Vagina (tissue), 2 donors: ENCODE measurements at regions not wholly inside any gene's neighbourhood (a gene's known extent, or its start where the extent isn't known, plus 50 kb on each side); places are given as distances from the start of the nearest gene placed in this dataset. TPM values are rescaled to one million over a fixed set of nuclear protein-coding genes. Genes with fewer than 3 reads are reported as not detected.

ENCODE experiments used
- DNase-seq, 2 donors: peaks; one replicate each; pipeline ENCODE4 v3.0.0-alpha.2; 2017; ENCODE audit errors: extremely low spot score in 2 of 2
- H3K27ac ChIP-seq: fragments of 200-600 bp; sonication (generic); one replicate; pipeline ENCODE4 v1.5.1; 2019
- H3K27me3 ChIP-seq: fragments of 200-600 bp; sonication (generic); one replicate; pipeline ENCODE4 v1.5.1; 2019
- H3K36me3 ChIP-seq, 2 donors: fragments of 200-600 bp; sonication (generic); one replicate each; pipeline ENCODE4 v1.5.1; 2017 to 2019
- H3K4me1 ChIP-seq: fragments of 200-600 bp; sonication (generic); one replicate; pipeline ENCODE4 v1.5.1; 2019
- H3K4me3 ChIP-seq, 2 donors: fragments of 200-600 bp; sonication (generic); 1 replicate in 1 of 2; 2 replicates in 1 of 2; pipeline ENCODE4 v1.5.1; 2016 to 2019
- H3K9me3 ChIP-seq: fragments of 200-600 bp; sonication (generic); one replicate; pipeline ENCODE4 v1.5.1; 2019
- POLR2A ChIP-seq, 2 donors: fragments of 450-650 bp; IDR thresholded peaks; one replicate each; pipeline ENCODE4 v1.6.1; 2017; ENCODE audit warnings: antibody characterized with exemption in 2 of 2, mild to moderate bottlenecking in 2 of 2, moderate library complexity in 2 of 2
- POLR2AphosphoS5 ChIP-seq, 2 donors: sonication (generic); formaldehyde crosslinking; IDR thresholded peaks; one replicate each; pipeline ENCODE4 v1.9.0; 2017; ENCODE audit warnings: antibody characterized with exemption in 2 of 2, mild to moderate bottlenecking in 2 of 2, low read depth in 1 of 2; ENCODE audit not compliant: insufficient read depth in 1 of 2
- intact Hi-C: fragments of 100-400 bp; cut with DNase I; formaldehyde crosslinking; loops from one replicate; pipeline ENCODE4 v1.15.1; 2023
- microRNA-seq: library from miRNA; unstranded; fragments of <30 nt; microRNA quantifications from one replicate; pipeline ENCODE4, GENCODE V29; 2017; ENCODE audit warnings: borderline number of aligned reads, borderline replicate concordance
- small RNA-seq: library from RNA; depleted of rRNA; stranded (forward); fragments of <200 nt; gene quantifications from one replicate; pipeline ENCODE3, GENCODE V24; 2016
- TF ChIP-seq, protein P1 (sequence below), 3 experiments: fragments of 450-650 bp in 2 of 3; fragments of 200-600 bp in 1 of 3; sonication (generic) in 1 of 3; IDR thresholded peaks; one replicate each; pipeline ENCODE4 v1.5.1; 2017 to 2019; ENCODE audit warnings: antibody characterized with exemption in 3 of 3, mild to moderate bottlenecking in 2 of 3, moderate library complexity in 2 of 3

DNA sequence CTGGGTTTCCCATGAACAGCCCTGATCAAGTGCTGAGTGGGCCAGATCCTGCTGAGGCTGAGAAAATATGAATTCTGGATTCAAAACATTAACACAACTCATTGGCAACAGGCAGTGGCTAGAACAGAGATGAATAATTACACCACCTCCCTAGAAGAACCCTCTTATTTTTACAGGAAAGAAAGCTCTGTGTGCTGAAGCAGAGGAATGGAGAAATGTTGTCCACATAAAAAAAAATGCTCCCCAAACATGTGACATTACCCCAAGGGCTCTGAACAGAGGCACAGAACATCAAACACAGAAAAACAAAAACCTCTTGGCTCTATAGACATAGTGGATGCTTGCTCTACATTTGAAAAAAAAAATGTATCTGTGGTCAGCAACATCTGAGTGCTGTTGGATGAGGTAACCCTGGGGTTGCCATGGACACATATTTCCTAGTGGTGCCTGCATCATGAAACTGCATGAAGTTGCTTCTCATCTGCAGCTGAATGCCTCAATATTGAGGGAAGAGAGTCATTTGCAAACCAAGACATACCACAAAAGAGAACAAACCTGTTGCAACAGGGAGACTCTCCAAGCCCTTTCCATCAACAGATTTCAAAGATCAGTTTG, 98.8 kb downstream of the SNX19 start:
- H3K27me3 ChIP-seq = no peaks in the 10 kb centered on the region
- TF ChIP-seq, protein P1, sequence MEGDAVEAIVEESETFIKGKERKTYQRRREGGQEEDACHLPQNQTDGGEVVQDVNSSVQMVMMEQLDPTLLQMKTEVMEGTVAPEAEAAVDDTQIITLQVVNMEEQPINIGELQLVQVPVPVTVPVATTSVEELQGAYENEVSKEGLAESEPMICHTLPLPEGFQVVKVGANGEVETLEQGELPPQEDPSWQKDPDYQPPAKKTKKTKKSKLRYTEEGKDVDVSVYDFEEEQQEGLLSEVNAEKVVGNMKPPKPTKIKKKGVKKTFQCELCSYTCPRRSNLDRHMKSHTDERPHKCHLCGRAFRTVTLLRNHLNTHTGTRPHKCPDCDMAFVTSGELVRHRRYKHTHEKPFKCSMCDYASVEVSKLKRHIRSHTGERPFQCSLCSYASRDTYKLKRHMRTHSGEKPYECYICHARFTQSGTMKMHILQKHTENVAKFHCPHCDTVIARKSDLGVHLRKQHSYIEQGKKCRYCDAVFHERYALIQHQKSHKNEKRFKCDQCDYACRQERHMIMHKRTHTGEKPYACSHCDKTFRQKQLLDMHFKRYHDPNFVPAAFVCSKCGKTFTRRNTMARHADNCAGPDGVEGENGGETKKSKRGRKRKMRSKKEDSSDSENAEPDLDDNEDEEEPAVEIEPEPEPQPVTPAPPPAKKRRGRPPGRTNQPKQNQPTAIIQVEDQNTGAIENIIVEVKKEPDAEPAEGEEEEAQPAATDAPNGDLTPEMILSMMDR (IDR thresholded peaks at IDR 0.05) = no peak
- no peak for TF ChIP-seq POLR2A (IDR thresholded peaks at IDR 0.05)
- TF ChIP-seq POLR2AphosphoS5 (IDR thresholded peaks at IDR 0.05; ENCODE audit: insufficient read depth in 1 of 2, low read depth in 1 of 2) = no peak
- no peak overlapping the region for H3K27ac ChIP-seq
- no peaks in the 10 kb centered on the region for H3K4me1 ChIP-seq
- H3K9me3 ChIP-seq = no peaks in the 10 kb centered on the region
- no peak for DNase-seq
- intact Hi-C loops = loop anchor here (2.0 kb wide), 1 partner anchor 31 kb away; no protein-coding TSS in a partner anchor
- no peak overlapping the region for H3K4me3 ChIP-seq
- H3K36me3 ChIP-seq = no peaks in the 10 kb centered on the region

DNA sequence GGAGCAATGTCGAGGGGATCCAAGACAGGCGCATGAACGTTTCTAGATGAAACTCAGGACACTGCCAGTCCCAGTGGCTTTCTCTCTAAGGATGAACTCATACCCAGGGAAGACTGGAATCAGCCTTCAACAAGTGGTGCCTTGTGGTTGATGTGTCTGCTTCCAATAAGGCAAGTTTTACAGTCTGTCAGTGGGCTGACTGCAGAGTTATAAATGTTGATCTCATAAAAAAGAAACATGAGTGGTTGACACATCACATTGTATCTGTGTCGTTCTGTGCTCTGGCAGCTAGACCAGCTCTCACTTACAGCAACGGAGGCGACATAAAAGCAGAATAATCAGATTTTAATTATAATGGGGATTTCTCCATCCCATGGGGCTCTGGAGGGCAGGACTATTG, 96.7 kb downstream of the SNX19 start:
- DNase-seq = no peak
- Histone ChIP-seq H3K4me1 (no peaks in the 10 kb centered on the region), H3K27me3 (no peaks in the 10 kb centered on the region), H3K36me3 (no peaks in the 10 kb centered on the region), H3K4me3 (no peak overlapping the region), H3K27ac (no peak overlapping the region), H3K9me3 (no peaks in the 10 kb centered on the region)
- no peak for TF ChIP-seq POLR2AphosphoS5 (IDR thresholded peaks at IDR 0.05; ENCODE audit: insufficient read depth in 1 of 2, low read depth in 1 of 2)
- TF ChIP-seq POLR2A (IDR thresholded peaks at IDR 0.05) = no peak
- TF ChIP-seq, protein P1 (IDR thresholded peaks at IDR 0.05) = no peak
- intact Hi-C loops = loop anchor here (10.0 kb wide), 1 partner anchor 145 kb away; no protein-coding TSS in a partner anchor

Small RNA genes in the stretch of these regions (microRNA-seq; reads per million reads assigned to microRNA genes)
- gene MIR8052 = not detected

Small RNA genes in the stretch of these regions (small RNA-seq; reads per million reads assigned to genes)
- not detected for gene AP004371.1
- not detected for gene MIR8052
